SK-N-SH (cell line): ENCODE measurements at regions not wholly inside any gene's neighbourhood (a gene's known extent, or its start where the extent isn't known, plus 50 kb on each side); places are given as distances from the start of the nearest gene placed in this dataset.

Experiments used
- CHD2 ChIP-seq: fragments of 150-350 bp; IDR thresholded peaks from 2 replicates; pipeline ENCODE4 v1.6.1; 2018; ENCODE audit warnings: low read length; ENCODE audit not compliant: partially characterized antibody
- CTCF ChIP-seq: fragments of 200-600 bp; sonication (generic); IDR thresholded peaks from 2 replicates; pipeline ENCODE4 v1.6.1; 2017; ENCODE audit warnings: antibody characterized with exemption, mild to moderate bottlenecking, moderate library complexity
- EP300 ChIP-seq, 2 experiments: IDR thresholded peaks; 2 replicates each; pipeline versions ENCODE4 v1.4.0 to v1.6.1; 2012; ENCODE audit warnings: borderline replicate concordance in 1 of 2, low read depth in 1 of 2, low read length in 1 of 2
- FOXJ3 ChIP-seq: sonication (generic); formaldehyde crosslinking; IDR thresholded peaks from 2 replicates; pipeline ENCODE4 v1.5.1; 2020; ENCODE audit warnings: mild to moderate bottlenecking, missing genetic modification reagents
- POLR2AphosphoS5 ChIP-seq: IDR thresholded peaks from 2 replicates; pipeline ENCODE4 v1.6.1; 2012; ENCODE audit warnings: low read depth, low read length
- RAD21 ChIP-seq: IDR thresholded peaks from 2 replicates; pipeline ENCODE4 v1.6.1; 2012; ENCODE audit warnings: mild to moderate bottlenecking, low read length
- REST ChIP-seq: IDR thresholded peaks from 2 replicates; pipeline ENCODE4 v1.6.1; 2012; ENCODE audit warnings: mild to moderate bottlenecking, low read depth, low read length, moderate library complexity

GRCh38 chr5:34556509-34556782, 99.7 kb upstream of the RAI14 start:
- no peak for TF ChIP-seq RAD21
- TF ChIP-seq REST = no peak
- no peak for TF ChIP-seq CTCF
- TF ChIP-seq POLR2AphosphoS5 = no peak
- no peak for TF ChIP-seq EP300 (IDR thresholded peaks at IDR 0.05; ENCODE audit: borderline replicate concordance in 1 of 2, low read depth in 1 of 2, low read length in 1 of 2)
- TF ChIP-seq FOXJ3 (CRISPR knock-in tag) = no peak
- no peak for TF ChIP-seq CHD2
